Gastrocnemius medialis (tissue), 4 donors: ENCODE measurements at regions not wholly inside any gene's neighbourhood (a gene's known extent, or its start where the extent isn't known, plus 50 kb on each side); places are given as distances from the start of the nearest gene placed in this dataset.

ENCODE experiments used
- ATAC-seq, 2 donors: fragments of 150-250 bp; one replicate each; pipeline ENCODE4 v1.9.1; 2016
- DNase-seq, 2 donors: peaks; one replicate each; pipeline ENCODE4 v3.0.0-alpha.2; 2019
- H3K27ac ChIP-seq, 4 donors: fragments of 200-600 bp; sonication (generic); 1 replicate in 1 of 4; 2 replicates in 3 of 4; pipeline ENCODE4 v1.5.1; 2016 to 2018; ENCODE audit warnings: mild to moderate bottlenecking in 2 of 4, moderate library complexity in 1 of 4
- H3K27me3 ChIP-seq, 3 donors: fragments of 200-600 bp; sonication (generic) in 2 of 3; 1 replicate in 1 of 3; 2 replicates in 2 of 3; pipeline versions ENCODE4 v1.5.1 to v1.6.0; 2016 to 2019; ENCODE audit warnings: mild to moderate bottlenecking in 1 of 3, moderate library complexity in 1 of 3
- H3K36me3 ChIP-seq, 2 donors: fragments of 200-600 bp; sonication (generic) in 1 of 2; one replicate each; pipeline ENCODE4 v1.5.1; 2017 to 2018
- H3K4me1 ChIP-seq, 2 donors: fragments of 200-600 bp; sonication (generic) in 1 of 2; one replicate each; pipeline ENCODE4 v1.5.1; 2016 to 2017; ENCODE audit warnings: mild to moderate bottlenecking in 2 of 2
- H3K4me3 ChIP-seq, 4 donors: fragments of 200-600 bp; sonication (generic) in 3 of 4; 1 replicate in 1 of 4; 2 replicates in 3 of 4; pipeline ENCODE4 v1.5.1; 2016 to 2019; ENCODE audit warnings: mild to moderate bottlenecking in 2 of 4
- H3K9me3 ChIP-seq, 3 donors: fragments of 200-600 bp; sonication (generic) in 2 of 3; 1 replicate in 1 of 3; 2 replicates in 2 of 3; pipeline ENCODE4 v1.5.1; 2016 to 2019
- CTCF ChIP-seq, 5 experiments: fragments of 450-650 bp in 3 of 5; fragments of 200-600 bp in 2 of 5; sonication (generic) in 2 of 5; IDR thresholded peaks in 4 of 5; conservative IDR thresholded peaks in 1 of 5; 1 replicate in 4 of 5; 2 replicates in 1 of 5; pipeline ENCODE4 v1.5.1; 2016 to 2019; ENCODE audit warnings: antibody characterized with exemption in 5 of 5, mild to moderate bottlenecking in 3 of 5, moderate library complexity in 3 of 5
- POLR2A ChIP-seq, 2 donors: fragments of 450-650 bp; IDR thresholded peaks; one replicate each; pipeline ENCODE4 v1.6.1; 2017; ENCODE audit warnings: antibody characterized with exemption in 2 of 2, mild to moderate bottlenecking in 2 of 2, moderate library complexity in 2 of 2
- in situ Hi-C, 4 donors: fragments of 200-750 bp; cut with MboI; loops; one replicate each; pipeline versions ENCODE4 v1.15.0 to v1.8.0; 2017; ENCODE audit warnings: low sequenced_read_pairs in 4 of 4
- intact Hi-C: fragments of 100-400 bp; cut with DNase I; formaldehyde crosslinking; loops from one replicate; pipeline ENCODE4 v1.15.1; 2023; ENCODE audit warnings: low total_unique reads

GRCh38 chr9:86470326-86470725 is 116.1 kb upstream of the TUT7 start:
- ATAC-seq = no peak
- no peaks in the 10 kb centered on the region for H3K9me3 ChIP-seq
- H3K36me3 ChIP-seq = no peaks in the 10 kb centered on the region
- H3K4me3 ChIP-seq = no peak overlapping the region
- in situ Hi-C loops (no loop called here), intact Hi-C loops (no loop called here)
- H3K27ac ChIP-seq = no peak overlapping the region
- no peak for DNase-seq
- TF ChIP-seq POLR2A (IDR thresholded peaks at IDR 0.05) (no peak), CTCF (IDR thresholded peaks at IDR 0.05 in 4 of 5, conservative IDR thresholded peaks at IDR 0.05 in 1 of 5) (no peak)
- H3K4me1 ChIP-seq = no peaks in the 10 kb centered on the region
- H3K27me3 ChIP-seq = no peaks in the 10 kb centered on the region

- Histone ChIP-seq H3K9me3 (no peaks in the 10 kb centered on the region), H3K4me3 (no peak overlapping the region), H3K27me3 (no peaks in the 10 kb centered on the region), H3K4me1 (no peaks in the 10 kb centered on the region), H3K27ac (no peak overlapping the region), H3K36me3 (no peaks in the 10 kb centered on the region)
- no peak for TF ChIP-seq CTCF (IDR thresholded peaks at IDR 0.05 in 4 of 5, conservative IDR thresholded peaks at IDR 0.05 in 1 of 5)
- no peak for TF ChIP-seq POLR2A (IDR thresholded peaks at IDR 0.05)
- in situ Hi-C loops (no loop called here), intact Hi-C loops (no loop called here)
- DNase-seq = no peak
- no peak for ATAC-seq
Measured at GRCh38 chr9:86469476-86470250, 115.5 kb upstream of the TUT7 start.

GRCh38 chr9:86464242-86464641 is 110.0 kb upstream of the TUT7 start:
- DNase-seq (no peak), ATAC-seq (no peak)
- Histone ChIP-seq H3K27me3 (no peaks in the 10 kb centered on the region), H3K36me3 (no peaks in the 10 kb centered on the region), H3K4me1 (peaks cover 0 to 4% of the 10 kb centered on the region in 2 donors), H3K4me3 (no peak overlapping the region), H3K27ac (no peak overlapping the region), H3K9me3 (no peaks in the 10 kb centered on the region)
- no peak for TF ChIP-seq POLR2A (IDR thresholded peaks at IDR 0.05)
- TF ChIP-seq CTCF (IDR thresholded peaks at IDR 0.05 in 4 of 5, conservative IDR thresholded peaks at IDR 0.05 in 1 of 5) = no peak
- intact Hi-C loops (no loop called here), in situ Hi-C loops (no loop called here)

- DNase-seq (no peak), ATAC-seq (no peak)
- no peak overlapping the region for H3K4me3 ChIP-seq
- H3K36me3 ChIP-seq = no peaks in the 10 kb centered on the region
- in situ Hi-C loops = no loop called here
- TF ChIP-seq CTCF (IDR thresholded peaks at IDR 0.05 in 4 of 5, conservative IDR thresholded peaks at IDR 0.05 in 1 of 5) (no peak), POLR2A (IDR thresholded peaks at IDR 0.05) (no peak)
- H3K27ac ChIP-seq = no peak overlapping the region
- no peaks in the 10 kb centered on the region for H3K27me3 ChIP-seq
- no peaks in the 10 kb centered on the region for H3K9me3 ChIP-seq
- peaks cover 0 to 4% of the 10 kb centered on the region in 2 donors for H3K4me1 ChIP-seq
- intact Hi-C loops = no loop called here
Measured at GRCh38 chr9:86460216-86461002, 106.2 kb upstream of the TUT7 start.
